ENCODE measurements at regions not wholly inside any gene's neighbourhood (a gene's known extent, or its start where the extent isn't known, plus 50 kb on each side); places are given as distances from the start of the nearest gene placed in this dataset.

DNA sequence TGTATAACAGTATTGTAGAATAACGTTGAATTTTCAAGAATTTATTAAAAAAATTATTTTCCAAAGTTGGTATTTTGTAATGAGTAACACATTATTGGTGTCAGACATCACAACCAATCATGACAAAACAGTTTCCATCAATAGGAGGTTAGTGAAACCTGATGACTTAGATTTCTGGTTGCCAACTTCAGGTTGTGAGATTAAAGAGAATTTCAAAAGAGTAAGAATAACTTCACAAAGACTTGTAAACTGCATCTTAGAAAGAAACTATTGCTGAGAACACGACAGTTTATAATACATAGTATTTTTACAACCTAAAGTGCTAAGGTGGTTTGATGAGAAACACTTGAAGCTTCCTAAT is 159.2 kb upstream of the ARG1 start:
- TF ChIP-seq, protein P1, sequence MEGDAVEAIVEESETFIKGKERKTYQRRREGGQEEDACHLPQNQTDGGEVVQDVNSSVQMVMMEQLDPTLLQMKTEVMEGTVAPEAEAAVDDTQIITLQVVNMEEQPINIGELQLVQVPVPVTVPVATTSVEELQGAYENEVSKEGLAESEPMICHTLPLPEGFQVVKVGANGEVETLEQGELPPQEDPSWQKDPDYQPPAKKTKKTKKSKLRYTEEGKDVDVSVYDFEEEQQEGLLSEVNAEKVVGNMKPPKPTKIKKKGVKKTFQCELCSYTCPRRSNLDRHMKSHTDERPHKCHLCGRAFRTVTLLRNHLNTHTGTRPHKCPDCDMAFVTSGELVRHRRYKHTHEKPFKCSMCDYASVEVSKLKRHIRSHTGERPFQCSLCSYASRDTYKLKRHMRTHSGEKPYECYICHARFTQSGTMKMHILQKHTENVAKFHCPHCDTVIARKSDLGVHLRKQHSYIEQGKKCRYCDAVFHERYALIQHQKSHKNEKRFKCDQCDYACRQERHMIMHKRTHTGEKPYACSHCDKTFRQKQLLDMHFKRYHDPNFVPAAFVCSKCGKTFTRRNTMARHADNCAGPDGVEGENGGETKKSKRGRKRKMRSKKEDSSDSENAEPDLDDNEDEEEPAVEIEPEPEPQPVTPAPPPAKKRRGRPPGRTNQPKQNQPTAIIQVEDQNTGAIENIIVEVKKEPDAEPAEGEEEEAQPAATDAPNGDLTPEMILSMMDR (conservative IDR thresholded peaks at IDR 0.05; ENCODE audit: low read length) = no peak
- TF ChIP-seq EZH2phosphoT487 (IDR thresholded peaks at IDR 0.05; ENCODE audit: borderline replicate concordance) = no peak

Measured in Loucy (cell line).